ENCODE measurements at regions not wholly inside any gene's neighbourhood (a gene's known extent, or its start where the extent isn't known, plus 50 kb on each side); places are given as distances from the start of the nearest gene placed in this dataset.

DNA sequence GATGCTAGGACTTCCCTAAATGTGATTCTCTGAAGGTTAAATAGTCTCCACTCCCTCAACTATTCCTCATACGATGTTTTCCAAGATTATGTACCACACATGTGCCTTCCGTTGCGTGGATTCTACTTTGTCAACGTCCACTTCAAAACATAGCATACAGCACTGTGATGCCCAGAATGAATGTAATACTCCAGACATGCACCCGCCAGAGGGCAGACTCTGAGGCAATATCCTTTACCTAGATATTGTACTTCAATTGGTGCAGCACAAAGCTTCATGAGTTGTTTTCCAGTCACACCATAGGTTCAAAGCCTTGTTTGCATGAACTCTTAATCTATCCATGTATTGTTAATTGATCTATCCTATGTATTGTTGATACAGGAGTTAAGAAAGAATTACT, 201.0 kb upstream of the NABP1 start:
- Histone ChIP-seq H3K27ac (replicated peaks in 1 of 4) (no peak overlapping the region), H3K27me3 (no peaks in the 10 kb centered on the region), H3K4me3 (no peak overlapping the region), H3K4me1 (peaks cover 0 to 13% (median 11%) of the 10 kb centered on the region in 4 donors), H3K36me3 (no peaks in the 10 kb centered on the region), H3K9me3 (peaks cover 0 to 12% (median 1%) of the 10 kb centered on the region in 4 donors)
- intact Hi-C loops (cut with DNase I), result no loop called here
- no peak for DNase-seq (ENCODE audit: extremely low spot score)
- TF ChIP-seq, protein P1, sequence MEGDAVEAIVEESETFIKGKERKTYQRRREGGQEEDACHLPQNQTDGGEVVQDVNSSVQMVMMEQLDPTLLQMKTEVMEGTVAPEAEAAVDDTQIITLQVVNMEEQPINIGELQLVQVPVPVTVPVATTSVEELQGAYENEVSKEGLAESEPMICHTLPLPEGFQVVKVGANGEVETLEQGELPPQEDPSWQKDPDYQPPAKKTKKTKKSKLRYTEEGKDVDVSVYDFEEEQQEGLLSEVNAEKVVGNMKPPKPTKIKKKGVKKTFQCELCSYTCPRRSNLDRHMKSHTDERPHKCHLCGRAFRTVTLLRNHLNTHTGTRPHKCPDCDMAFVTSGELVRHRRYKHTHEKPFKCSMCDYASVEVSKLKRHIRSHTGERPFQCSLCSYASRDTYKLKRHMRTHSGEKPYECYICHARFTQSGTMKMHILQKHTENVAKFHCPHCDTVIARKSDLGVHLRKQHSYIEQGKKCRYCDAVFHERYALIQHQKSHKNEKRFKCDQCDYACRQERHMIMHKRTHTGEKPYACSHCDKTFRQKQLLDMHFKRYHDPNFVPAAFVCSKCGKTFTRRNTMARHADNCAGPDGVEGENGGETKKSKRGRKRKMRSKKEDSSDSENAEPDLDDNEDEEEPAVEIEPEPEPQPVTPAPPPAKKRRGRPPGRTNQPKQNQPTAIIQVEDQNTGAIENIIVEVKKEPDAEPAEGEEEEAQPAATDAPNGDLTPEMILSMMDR (IDR thresholded peaks at IDR 0.05), result no peak
- TF ChIP-seq POLR2A (IDR thresholded peaks at IDR 0.05; ENCODE audit: low read depth), result no peak
- TF ChIP-seq POLR2AphosphoS5 (IDR thresholded peaks at IDR 0.05), result no peak
- TF ChIP-seq EP300 (IDR thresholded peaks at IDR 0.05), result no peak
- 96% methylated on average over 5 of the region's 5 CpGs for WGBS

- TF ChIP-seq POLR2AphosphoS5 (IDR thresholded peaks at IDR 0.05), result peak in 1 of 2 donors; percentile 7
- no peak for TF ChIP-seq POLR2A (IDR thresholded peaks at IDR 0.05; ENCODE audit: low read depth)
- TF ChIP-seq, protein P1 (IDR thresholded peaks at IDR 0.05), result no peak
- TF ChIP-seq EP300 (IDR thresholded peaks at IDR 0.05), result no peak
- 60% methylated on average over 10 of the region's 10 CpGs for WGBS
Measured at GRCh38 chr2:191478799-191479679, 198.9 kb upstream of the NABP1 start.

GRCh38 chr2:191479680-191480023, 198.3 kb upstream of the NABP1 start:
- intact Hi-C loops (cut with DNase I), result no loop called here

More at GRCh38 chr2:191478799-191479679, 198.9 kb upstream of the NABP1 start:
- intact Hi-C loops (cut with DNase I), result no loop called here
- Histone ChIP-seq H3K27me3 (no peaks in the 10 kb centered on the region), H3K36me3 (no peaks in the 10 kb centered on the region), H3K4me1 (peaks cover 0 to 13% (median 11%) of the 10 kb centered on the region in 4 donors), H3K27ac (replicated peaks in 1 of 4) (no peak overlapping the region), H3K4me3 (no peak overlapping the region), H3K9me3 (peaks cover 0 to 15% (median 6%) of the 10 kb centered on the region in 4 donors)
- DNase-seq (ENCODE audit: extremely low spot score), result no peak

GRCh38 chr2:191481305-191482070, 196.4 kb upstream of the NABP1 start:
- H3K27ac ChIP-seq (replicated peaks in 1 of 4), result no peak overlapping the region
- intact Hi-C loops (cut with DNase I), result no loop called here
- H3K9me3 ChIP-seq, result peaks cover 0 to 15% (median 6%) of the 10 kb centered on the region in 4 donors
- TF ChIP-seq POLR2A (IDR thresholded peaks at IDR 0.05; ENCODE audit: low read depth), result no peak
- no peak for TF ChIP-seq POLR2AphosphoS5 (IDR thresholded peaks at IDR 0.05)
- no peak for TF ChIP-seq EP300 (IDR thresholded peaks at IDR 0.05)
- TF ChIP-seq, protein P1 (IDR thresholded peaks at IDR 0.05), result no peak
- peaks cover 0 to 13% (median 11%) of the 10 kb centered on the region in 4 donors for H3K4me1 ChIP-seq
- H3K4me3 ChIP-seq, result no peak overlapping the region
- H3K36me3 ChIP-seq, result no peaks in the 10 kb centered on the region
- H3K27me3 ChIP-seq, result no peaks in the 10 kb centered on the region
- no peak for DNase-seq (ENCODE audit: extremely low spot score)
- 86% methylated on average over 3 of the region's 3 CpGs for WGBS

More at GRCh38 chr2:191479680-191480023, 198.3 kb upstream of the NABP1 start:
- Histone ChIP-seq H3K9me3 (peaks cover 0 to 15% (median 6%) of the 10 kb centered on the region in 4 donors), H3K27me3 (no peaks in the 10 kb centered on the region), H3K27ac (replicated peaks in 1 of 4) (no peak overlapping the region), H3K4me1 (peaks cover 0 to 13% (median 11%) of the 10 kb centered on the region in 4 donors), H3K4me3 (no peak overlapping the region), H3K36me3 (no peaks in the 10 kb centered on the region)
- TF ChIP-seq POLR2A (IDR thresholded peaks at IDR 0.05; ENCODE audit: low read depth) (no peak), EP300 (IDR thresholded peaks at IDR 0.05) (no peak), POLR2AphosphoS5 (IDR thresholded peaks at IDR 0.05) (no peak)
- TF ChIP-seq, protein P1 (IDR thresholded peaks at IDR 0.05), result no peak
- no peak for DNase-seq (ENCODE audit: extremely low spot score)
- WGBS, result 71% methylated on average over 4 of the region's 5 CpGs
